ENCODE measurements at regions not wholly inside any gene's neighbourhood (a gene's known extent, or its start where the extent isn't known, plus 50 kb on each side); places are given as distances from the start of the nearest gene placed in this dataset.

DNA sequence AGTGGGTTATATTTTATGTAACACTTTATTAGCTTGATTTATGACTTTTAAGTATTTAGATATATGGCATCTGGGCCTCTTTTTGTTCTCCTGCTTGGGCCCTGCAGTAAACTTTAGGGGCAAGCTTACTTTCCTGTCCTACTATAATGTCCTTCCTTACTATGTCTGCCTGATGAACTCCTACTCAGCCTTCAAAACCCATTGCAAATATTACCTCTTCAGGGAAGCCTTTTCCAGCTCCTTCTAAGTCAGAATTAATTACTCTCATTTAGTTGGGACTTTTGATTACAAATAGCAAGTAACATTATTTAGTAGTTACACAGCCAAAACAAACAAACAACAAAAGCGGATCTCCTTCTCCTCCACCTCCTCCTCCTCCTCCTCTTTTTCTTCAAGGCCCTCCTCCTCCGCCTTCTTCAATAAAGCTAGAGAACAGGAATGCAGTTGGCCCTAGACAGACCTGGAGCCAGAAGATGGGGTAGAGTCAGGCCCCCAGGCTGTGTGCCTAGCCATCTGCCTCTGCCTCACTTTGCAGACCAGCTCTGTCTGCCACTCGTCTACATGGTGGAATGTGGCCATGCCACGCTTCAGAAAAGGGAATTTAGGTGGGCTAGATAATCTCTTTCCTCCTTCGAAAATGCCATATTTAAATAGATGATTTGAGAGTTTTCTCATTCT is 301.2 kb downstream of the SP3 start:
- ChIA-PET CTCF (interaction anchor here (0.6 kb wide), 1 partner anchor 82 kb away, joined by 3 read pairs; no protein-coding TSS in a partner anchor), POLR2A (no interaction called here)
- ATAC-seq (no peak), DNase-seq (ENCODE audit: low spot score) (no peak)
- no peaks in the 10 kb centered on the region for H3K9me3 Mint-ChIP-seq
- peaks cover 14% of the 10 kb centered on the region for H3K4me1 Mint-ChIP-seq
- TF ChIP-seq PRRX2 (CRISPR knock-in tag; IDR thresholded peaks at IDR 0.05) (no peak), ZBTB21 (CRISPR knock-in tag; IDR thresholded peaks at IDR 0.05; ENCODE audit: borderline replicate concordance) (no peak), OVOL2 (CRISPR knock-in tag; IDR thresholded peaks at IDR 0.05; ENCODE audit: borderline replicate concordance) (no peak), ATF1 (CRISPR knock-in tag; IDR thresholded peaks at IDR 0.05) (no peak), RORB (CRISPR knock-in tag; IDR thresholded peaks at IDR 0.05) (no peak), TEAD1 (CRISPR knock-in tag; IDR thresholded peaks at IDR 0.05) (no peak), CREM (CRISPR knock-in tag; IDR thresholded peaks at IDR 0.05) (no peak)
- TF ChIP-seq, protein P1, sequence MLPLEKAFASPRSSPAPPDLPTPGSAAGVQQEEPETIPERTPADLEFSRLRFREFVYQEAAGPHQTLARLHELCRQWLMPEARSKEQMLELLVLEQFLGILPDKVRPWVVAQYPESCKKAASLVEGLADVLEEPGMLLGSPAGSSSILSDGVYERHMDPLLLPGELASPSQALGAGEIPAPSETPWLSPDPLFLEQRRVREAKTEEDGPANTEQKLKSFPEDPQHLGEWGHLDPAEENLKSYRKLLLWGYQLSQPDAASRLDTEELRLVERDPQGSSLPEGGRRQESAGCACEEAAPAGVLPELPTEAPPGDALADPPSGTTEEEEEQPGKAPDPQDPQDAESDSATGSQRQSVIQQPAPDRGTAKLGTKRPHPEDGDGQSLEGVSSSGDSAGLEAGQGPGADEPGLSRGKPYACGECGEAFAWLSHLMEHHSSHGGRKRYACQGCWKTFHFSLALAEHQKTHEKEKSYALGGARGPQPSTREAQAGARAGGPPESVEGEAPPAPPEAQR (CRISPR knock-in tag; IDR thresholded peaks at IDR 0.05), result no peak
- TF ChIP-seq, protein P2, sequence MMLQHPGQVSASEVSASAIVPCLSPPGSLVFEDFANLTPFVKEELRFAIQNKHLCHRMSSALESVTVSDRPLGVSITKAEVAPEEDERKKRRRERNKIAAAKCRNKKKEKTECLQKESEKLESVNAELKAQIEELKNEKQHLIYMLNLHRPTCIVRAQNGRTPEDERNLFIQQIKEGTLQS (CRISPR knock-in tag; conservative IDR thresholded peaks at IDR 0.05), result no peak
- TF ChIP-seq, protein P3, sequence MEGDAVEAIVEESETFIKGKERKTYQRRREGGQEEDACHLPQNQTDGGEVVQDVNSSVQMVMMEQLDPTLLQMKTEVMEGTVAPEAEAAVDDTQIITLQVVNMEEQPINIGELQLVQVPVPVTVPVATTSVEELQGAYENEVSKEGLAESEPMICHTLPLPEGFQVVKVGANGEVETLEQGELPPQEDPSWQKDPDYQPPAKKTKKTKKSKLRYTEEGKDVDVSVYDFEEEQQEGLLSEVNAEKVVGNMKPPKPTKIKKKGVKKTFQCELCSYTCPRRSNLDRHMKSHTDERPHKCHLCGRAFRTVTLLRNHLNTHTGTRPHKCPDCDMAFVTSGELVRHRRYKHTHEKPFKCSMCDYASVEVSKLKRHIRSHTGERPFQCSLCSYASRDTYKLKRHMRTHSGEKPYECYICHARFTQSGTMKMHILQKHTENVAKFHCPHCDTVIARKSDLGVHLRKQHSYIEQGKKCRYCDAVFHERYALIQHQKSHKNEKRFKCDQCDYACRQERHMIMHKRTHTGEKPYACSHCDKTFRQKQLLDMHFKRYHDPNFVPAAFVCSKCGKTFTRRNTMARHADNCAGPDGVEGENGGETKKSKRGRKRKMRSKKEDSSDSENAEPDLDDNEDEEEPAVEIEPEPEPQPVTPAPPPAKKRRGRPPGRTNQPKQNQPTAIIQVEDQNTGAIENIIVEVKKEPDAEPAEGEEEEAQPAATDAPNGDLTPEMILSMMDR (IDR thresholded peaks at IDR 0.05), result no peak
- TF ChIP-seq, protein P4, sequence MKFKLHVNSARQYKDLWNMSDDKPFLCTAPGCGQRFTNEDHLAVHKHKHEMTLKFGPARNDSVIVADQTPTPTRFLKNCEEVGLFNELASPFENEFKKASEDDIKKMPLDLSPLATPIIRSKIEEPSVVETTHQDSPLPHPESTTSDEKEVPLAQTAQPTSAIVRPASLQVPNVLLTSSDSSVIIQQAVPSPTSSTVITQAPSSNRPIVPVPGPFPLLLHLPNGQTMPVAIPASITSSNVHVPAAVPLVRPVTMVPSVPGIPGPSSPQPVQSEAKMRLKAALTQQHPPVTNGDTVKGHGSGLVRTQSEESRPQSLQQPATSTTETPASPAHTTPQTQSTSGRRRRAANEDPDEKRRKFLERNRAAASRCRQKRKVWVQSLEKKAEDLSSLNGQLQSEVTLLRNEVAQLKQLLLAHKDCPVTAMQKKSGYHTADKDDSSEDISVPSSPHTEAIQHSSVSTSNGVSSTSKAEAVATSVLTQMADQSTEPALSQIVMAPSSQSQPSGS (CRISPR knock-in tag; IDR thresholded peaks at IDR 0.05; ENCODE audit: borderline replicate concordance, low read depth), result no peak
- H3K27ac Mint-ChIP-seq, result no peak overlapping the region
- H3K4me3 Mint-ChIP-seq, result no peak overlapping the region
- H3K27me3 Mint-ChIP-seq (ENCODE audit: low read depth), result no peaks in the 10 kb centered on the region
- H3K36me3 Mint-ChIP-seq, result no peaks in the 10 kb centered on the region

DNA sequence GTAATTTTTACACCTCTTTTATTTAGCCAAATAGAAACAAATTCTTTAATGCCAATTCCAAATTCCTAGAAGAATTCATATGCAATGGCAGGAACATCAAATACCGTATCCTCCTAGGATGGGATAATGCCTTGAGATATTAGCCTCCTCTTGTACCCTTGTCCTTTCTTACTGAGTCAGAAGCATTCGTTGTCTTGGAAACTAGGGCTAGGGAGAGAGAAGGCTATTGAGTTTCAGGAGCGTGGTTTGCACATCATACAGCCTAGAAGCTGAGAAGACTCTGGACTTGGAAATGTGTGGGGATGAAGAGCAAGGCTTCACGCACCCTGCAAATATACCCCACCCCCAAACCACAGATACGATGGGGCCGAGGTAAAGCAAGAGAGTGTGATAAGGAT is 300.7 kb downstream of the SP3 start:
- H3K4me1 Mint-ChIP-seq, result peaks cover 14% of the 10 kb centered on the region
- DNase-seq (ENCODE audit: low spot score), result no peak
- TF ChIP-seq NFYB (CRISPR knock-in tag; conservative IDR thresholded peaks at IDR 0.05; ENCODE audit: low read depth), result no peak
- TF ChIP-seq, protein P5, sequence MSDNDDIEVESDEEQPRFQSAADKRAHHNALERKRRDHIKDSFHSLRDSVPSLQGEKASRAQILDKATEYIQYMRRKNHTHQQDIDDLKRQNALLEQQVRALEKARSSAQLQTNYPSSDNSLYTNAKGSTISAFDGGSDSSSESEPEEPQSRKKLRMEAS (CRISPR knock-in tag; IDR thresholded peaks at IDR 0.05), result no peak
- TF ChIP-seq KAT7 (CRISPR knock-in tag; IDR thresholded peaks at IDR 0.05; ENCODE audit: borderline replicate concordance), result no peak
- TF ChIP-seq, protein P6, sequence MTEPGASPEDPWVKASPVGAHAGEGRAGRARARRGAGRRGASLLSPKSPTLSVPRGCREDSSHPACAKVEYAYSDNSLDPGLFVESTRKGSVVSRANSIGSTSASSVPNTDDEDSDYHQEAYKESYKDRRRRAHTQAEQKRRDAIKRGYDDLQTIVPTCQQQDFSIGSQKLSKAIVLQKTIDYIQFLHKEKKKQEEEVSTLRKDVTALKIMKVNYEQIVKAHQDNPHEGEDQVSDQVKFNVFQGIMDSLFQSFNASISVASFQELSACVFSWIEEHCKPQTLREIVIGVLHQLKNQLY (CRISPR knock-in tag; IDR thresholded peaks at IDR 0.05), result no peak
- TF ChIP-seq, protein P7, sequence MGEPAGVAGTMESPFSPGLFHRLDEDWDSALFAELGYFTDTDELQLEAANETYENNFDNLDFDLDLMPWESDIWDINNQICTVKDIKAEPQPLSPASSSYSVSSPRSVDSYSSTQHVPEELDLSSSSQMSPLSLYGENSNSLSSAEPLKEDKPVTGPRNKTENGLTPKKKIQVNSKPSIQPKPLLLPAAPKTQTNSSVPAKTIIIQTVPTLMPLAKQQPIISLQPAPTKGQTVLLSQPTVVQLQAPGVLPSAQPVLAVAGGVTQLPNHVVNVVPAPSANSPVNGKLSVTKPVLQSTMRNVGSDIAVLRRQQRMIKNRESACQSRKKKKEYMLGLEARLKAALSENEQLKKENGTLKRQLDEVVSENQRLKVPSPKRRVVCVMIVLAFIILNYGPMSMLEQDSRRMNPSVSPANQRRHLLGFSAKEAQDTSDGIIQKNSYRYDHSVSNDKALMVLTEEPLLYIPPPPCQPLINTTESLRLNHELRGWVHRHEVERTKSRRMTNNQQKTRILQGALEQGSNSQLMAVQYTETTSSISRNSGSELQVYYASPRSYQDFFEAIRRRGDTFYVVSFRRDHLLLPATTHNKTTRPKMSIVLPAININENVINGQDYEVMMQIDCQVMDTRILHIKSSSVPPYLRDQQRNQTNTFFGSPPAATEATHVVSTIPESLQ (CRISPR knock-in tag; IDR thresholded peaks at IDR 0.05), result no peak
- no peak for TF ChIP-seq TCF7 (CRISPR knock-in tag; IDR thresholded peaks at IDR 0.05; ENCODE audit: low read depth)
- TF ChIP-seq, protein P8, sequence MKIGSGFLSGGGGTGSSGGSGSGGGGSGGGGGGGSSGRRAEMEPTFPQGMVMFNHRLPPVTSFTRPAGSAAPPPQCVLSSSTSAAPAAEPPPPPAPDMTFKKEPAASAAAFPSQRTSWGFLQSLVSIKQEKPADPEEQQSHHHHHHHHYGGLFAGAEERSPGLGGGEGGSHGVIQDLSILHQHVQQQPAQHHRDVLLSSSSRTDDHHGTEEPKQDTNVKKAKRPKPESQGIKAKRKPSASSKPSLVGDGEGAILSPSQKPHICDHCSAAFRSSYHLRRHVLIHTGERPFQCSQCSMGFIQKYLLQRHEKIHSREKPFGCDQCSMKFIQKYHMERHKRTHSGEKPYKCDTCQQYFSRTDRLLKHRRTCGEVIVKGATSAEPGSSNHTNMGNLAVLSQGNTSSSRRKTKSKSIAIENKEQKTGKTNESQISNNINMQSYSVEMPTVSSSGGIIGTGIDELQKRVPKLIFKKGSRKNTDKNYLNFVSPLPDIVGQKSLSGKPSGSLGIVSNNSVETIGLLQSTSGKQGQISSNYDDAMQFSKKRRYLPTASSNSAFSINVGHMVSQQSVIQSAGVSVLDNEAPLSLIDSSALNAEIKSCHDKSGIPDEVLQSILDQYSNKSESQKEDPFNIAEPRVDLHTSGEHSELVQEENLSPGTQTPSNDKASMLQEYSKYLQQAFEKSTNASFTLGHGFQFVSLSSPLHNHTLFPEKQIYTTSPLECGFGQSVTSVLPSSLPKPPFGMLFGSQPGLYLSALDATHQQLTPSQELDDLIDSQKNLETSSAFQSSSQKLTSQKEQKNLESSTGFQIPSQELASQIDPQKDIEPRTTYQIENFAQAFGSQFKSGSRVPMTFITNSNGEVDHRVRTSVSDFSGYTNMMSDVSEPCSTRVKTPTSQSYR (CRISPR knock-in tag; IDR thresholded peaks at IDR 0.05), result no peak
- no peak for TF ChIP-seq SMAD3 (CRISPR knock-in tag; IDR thresholded peaks at IDR 0.05; ENCODE audit: borderline replicate concordance)
- TF ChIP-seq, protein P1 (CRISPR knock-in tag; IDR thresholded peaks at IDR 0.05), result no peak
- TF ChIP-seq NFATC4 (CRISPR knock-in tag; IDR thresholded peaks at IDR 0.05), result no peak

More for the DNA sequence above, 300.7 kb downstream of the SP3 start:
- POLR2A ChIA-PET, result no interaction called here
- no peak for ATAC-seq
- Mint-ChIP-seq H3K27ac (no peak overlapping the region), H3K4me3 (no peak overlapping the region), H3K27me3 (ENCODE audit: low read depth) (no peaks in the 10 kb centered on the region), H3K9me3 (no peaks in the 10 kb centered on the region), H3K36me3 (no peaks in the 10 kb centered on the region)
- CTCF ChIA-PET, result no interaction called here

Data from WTC11 (cell line).